22Rv1 (cell line): ENCODE measurements at regions not wholly inside any gene's neighbourhood (a gene's known extent, or its start where the extent isn't known, plus 50 kb on each side); places are given as distances from the start of the nearest gene placed in this dataset.

Experiments used
- H3K27ac ChIP-seq: fragments of 450-650 bp; 2 replicates; pipeline ENCODE4 v1.5.1; 2017
- ZFX ChIP-seq: fragments of 450-650 bp; IDR thresholded peaks from 2 replicates; pipeline ENCODE4 v1.6.1; 2017; ENCODE audit warnings: antibody characterized with exemption, borderline replicate concordance
- TF ChIP-seq, protein P1 (sequence below): fragments of 450-650 bp; IDR thresholded peaks from 2 replicates; pipeline ENCODE4 v1.5.1; 2017; ENCODE audit warnings: mild to moderate bottlenecking

DNA sequence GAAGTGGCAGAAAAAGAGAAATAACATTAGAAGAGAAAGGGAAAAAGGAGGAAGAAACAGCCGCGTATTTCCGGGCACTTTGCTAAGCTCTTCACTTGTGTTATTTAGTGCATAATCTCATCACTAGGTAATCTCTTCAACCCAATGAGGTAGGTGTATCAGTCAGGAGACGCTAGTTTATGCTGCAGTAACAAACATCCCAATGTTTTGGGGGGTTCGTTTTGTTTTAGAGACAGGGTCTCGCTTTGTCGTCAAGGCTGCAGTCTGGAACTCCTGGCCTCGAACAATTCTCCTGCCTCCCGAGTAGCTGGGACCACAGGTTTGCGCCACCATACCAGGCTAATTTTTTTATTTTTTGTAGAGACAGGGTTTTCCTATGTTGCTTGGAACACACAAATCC is 61.7 kb downstream of the ZFP36L2 start:
- TF ChIP-seq, protein P1, sequence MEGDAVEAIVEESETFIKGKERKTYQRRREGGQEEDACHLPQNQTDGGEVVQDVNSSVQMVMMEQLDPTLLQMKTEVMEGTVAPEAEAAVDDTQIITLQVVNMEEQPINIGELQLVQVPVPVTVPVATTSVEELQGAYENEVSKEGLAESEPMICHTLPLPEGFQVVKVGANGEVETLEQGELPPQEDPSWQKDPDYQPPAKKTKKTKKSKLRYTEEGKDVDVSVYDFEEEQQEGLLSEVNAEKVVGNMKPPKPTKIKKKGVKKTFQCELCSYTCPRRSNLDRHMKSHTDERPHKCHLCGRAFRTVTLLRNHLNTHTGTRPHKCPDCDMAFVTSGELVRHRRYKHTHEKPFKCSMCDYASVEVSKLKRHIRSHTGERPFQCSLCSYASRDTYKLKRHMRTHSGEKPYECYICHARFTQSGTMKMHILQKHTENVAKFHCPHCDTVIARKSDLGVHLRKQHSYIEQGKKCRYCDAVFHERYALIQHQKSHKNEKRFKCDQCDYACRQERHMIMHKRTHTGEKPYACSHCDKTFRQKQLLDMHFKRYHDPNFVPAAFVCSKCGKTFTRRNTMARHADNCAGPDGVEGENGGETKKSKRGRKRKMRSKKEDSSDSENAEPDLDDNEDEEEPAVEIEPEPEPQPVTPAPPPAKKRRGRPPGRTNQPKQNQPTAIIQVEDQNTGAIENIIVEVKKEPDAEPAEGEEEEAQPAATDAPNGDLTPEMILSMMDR, result no peak
- no peak for TF ChIP-seq ZFX
- H3K27ac ChIP-seq, result no peak overlapping the region

GRCh38 chr2:43163584-43164270 is 62.7 kb downstream of the ZFP36L2 start:
- no peak overlapping the region for H3K27ac ChIP-seq
- TF ChIP-seq ZFX, result no peak
- TF ChIP-seq, protein P1, result no peak

GRCh38 chr2:43162511-43162776 is 64.0 kb downstream of the ZFP36L2 start:
- no peak overlapping the region for H3K27ac ChIP-seq
- TF ChIP-seq ZFX, result no peak
- TF ChIP-seq, protein P1, result no peak

GRCh38 chr2:43161650-43162510 is 64.5 kb downstream of the ZFP36L2 start:
- H3K27ac ChIP-seq, result no peak overlapping the region
- no peak for TF ChIP-seq ZFX
- TF ChIP-seq, protein P1, result no peak

GRCh38 chr2:43160778-43161177 is 65.6 kb downstream of the ZFP36L2 start:
- no peak overlapping the region for H3K27ac ChIP-seq
- TF ChIP-seq, protein P1, result no peak
- no peak for TF ChIP-seq ZFX

- TF ChIP-seq ZFX, result no peak
- TF ChIP-seq, protein P1, result no peak
- H3K27ac ChIP-seq, result no peak overlapping the region
Observed at GRCh38 chr2:43159797-43160196, 66.6 kb downstream of the ZFP36L2 start.

DNA sequence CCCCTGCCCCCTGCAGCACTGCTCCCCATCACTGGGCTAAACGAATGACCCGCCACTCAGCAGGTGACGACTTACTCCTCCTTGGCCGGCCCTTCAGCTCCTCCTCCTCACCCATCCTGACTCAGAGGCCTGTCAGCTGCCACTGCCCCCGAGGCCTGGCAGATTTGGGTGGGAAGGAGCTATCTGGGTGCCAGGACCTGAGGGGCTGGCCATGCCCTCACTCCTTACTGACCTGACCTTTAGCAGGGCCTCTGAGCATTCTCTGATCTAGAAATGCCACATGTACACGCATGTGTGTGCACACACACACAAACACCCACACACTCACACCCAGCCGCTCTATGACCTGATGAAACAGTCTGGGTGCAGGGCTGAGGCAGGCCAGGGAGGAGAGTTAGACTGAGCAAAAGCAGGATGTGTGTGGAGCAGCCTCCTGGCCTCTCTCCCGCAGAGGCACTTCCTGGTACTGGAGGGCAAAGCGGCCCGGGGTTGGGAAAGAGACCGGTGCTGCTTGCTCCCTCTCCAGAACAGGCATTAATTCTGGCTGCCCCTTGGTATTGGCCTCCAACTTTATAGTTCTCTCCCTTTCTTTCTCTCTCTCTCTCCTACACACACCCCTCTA is 68.0 kb downstream of the ZFP36L2 start:
- H3K27ac ChIP-seq, result no peak overlapping the region
- TF ChIP-seq, protein P1, result no peak
- TF ChIP-seq ZFX, result no peak
